Ramos (cell line): ENCODE measurements at regions not wholly inside any gene's neighbourhood (a gene's known extent, or its start where the extent isn't known, plus 50 kb on each side); places are given as distances from the start of the nearest gene placed in this dataset.
"Not testable (repeated sequence)": the region's sequence is repeated elsewhere in the genome, so short reads cannot be mapped to it uniquely, and the experiment has no call there.

Experiments
- in situ Hi-C: fragments of 300-500 bp; cut with MboI; formaldehyde crosslinking; loops from one replicate; pipeline ENCODE4 v1.14.3; 2022; ENCODE audit warnings: low sequenced_read_pairs; ENCODE audit not compliant: unreplicated experiment

DNA sequence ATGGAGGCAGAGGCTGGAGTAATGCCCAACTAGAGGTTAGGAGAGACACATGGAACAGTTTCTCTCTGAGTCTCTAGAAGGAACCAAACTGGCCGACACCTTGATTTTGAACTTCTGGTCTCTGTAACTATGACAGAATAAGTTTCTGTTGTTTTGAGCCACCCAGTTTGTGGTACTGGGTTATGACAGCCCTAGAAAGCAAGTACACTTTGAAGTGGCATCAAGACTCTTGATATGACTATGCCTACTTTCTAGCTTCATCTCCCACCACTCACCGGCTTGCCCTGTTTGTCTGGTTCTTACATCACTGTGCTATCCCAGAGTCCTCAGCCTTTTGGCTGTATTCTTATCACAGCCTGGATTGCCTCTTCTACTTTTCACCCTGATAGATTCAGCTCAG is 230.3 kb upstream of the USP24 start:
- in situ Hi-C loops, result no loop called here

GRCh38 chr1:55444667-55445066 is 229.5 kb upstream of the USP24 start:
- in situ Hi-C loops, result no loop called here

DNA sequence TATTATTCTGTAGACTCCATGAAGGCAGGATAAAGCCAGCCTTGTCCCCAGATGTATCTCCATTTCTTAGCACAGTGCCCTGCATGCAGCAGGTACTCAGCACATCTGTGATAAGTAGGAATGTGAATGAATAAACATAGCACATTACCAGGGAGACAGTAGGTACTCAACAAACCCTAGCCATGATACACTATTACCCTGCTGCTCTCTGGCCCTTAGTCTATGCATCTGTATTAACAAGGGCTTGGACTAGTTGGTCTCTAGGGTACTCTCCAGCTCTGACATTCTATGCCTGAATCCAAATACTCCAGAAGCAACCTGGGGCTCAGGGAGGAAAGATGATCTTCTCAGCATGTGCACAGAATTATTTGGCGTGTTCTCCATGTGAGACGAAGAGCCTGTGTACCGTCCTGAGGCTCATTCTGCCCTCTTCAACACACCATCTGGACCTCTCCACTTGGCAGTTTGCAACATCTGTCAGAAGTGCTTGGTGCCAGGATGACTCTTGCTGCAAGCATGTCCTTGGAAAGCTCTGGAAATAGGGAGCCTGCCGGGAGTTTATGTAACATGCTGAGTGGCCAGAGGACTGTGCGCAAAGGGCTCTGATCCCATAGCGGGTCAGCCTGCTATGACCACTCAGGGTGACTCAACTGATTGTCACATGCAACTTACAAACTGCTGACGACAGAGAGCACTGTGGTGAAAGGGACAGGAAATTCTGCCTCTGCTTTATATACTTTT is 228.2 kb upstream of the USP24 start:
- in situ Hi-C loops, result no loop called here

- in situ Hi-C loops, result no loop called here
Measured at GRCh38 chr1:55441489-55441888, 226.3 kb upstream of the USP24 start.

DNA sequence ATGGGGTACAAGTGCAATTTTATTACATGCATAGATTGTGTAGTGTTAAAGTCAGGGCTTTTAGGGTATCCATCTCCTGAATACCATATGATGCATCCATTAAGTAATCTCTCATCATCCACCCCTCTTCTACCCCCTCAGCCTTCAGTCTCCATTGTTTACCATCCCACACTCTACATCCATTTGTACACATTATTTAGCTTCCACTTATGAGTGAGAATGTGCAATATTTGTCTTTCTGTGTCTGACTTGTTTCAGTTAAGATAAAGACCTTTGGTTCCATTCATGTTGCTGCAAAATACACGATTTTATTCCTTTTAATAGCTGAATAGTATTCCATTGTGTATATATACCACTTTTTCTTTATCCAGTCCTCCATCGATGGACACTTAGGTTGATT is 222.5 kb upstream of the USP24 start:
- in situ Hi-C loops, result no loop called here

DNA sequence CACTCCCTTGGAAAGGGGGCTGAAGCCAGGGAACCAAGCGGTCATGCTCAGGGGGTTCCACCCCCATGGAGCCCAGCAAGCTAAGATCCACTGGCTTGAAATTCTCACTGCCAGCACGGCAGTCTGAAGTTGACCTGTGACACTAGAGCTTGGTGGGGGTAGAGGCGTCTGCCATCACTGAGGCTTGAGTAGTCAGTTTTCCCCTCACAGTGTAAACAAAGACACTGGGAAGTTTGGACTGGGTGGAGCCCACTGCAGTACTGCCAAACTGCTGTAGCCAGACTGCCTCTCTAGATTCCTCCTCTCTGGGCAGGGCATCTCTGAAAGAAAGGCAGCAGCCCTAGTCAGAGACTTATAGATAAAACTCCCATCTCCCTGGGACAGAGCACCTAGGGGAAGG is 215.6 kb upstream of the USP24 start:
- in situ Hi-C loops, result not testable (repeated sequence)

GRCh38 chr1:55430206-55430605 is 215.0 kb upstream of the USP24 start:
- in situ Hi-C loops, result not testable (repeated sequence)

DNA sequence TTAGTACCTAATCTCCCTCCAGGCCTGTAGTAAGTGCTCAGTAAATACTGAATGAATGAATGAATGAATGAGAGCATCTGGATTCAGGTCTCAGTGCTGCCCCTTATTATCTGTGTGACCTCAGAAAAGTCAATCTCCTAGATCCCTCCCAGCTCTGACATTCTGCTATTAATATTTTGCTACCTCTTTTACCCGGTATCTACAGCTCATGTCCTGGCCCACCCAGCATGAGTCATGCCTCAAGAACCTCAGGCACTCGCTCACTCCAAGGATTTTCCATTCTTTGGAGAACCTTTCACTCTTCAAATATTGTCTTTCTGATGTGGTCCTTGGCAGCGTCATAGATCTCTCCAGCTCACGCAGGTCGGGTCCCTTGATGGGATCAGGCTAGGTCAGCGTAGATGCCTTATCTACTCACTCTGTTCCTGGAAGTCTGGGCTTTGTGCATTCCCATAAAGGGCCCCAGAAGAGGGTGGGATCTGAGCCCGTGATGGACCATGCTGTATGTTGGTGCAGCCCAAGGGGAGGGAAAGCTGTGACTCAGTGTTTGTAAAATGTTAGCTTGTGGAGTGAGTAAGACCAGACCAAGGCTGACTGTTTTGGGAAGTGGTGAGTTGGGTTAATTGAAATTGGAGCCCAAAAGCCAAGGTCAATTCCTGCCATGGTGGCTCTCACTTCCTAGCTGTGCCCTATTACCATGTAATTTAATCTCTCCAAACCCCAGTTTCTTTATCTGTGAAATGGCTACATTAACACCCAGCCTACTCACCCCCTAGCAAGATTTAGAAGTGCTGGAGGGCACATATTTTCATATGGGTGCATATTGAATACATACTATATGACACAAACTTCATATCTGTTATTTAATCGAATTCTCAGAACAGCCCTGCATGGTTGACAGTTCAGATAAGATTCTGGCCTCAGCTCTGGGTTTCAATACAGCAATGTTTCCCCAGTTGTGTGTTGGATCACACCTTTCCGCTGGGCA is 214.1 kb upstream of the USP24 start:
- in situ Hi-C loops, result no loop called here

GRCh38 chr1:55428231-55428630 is 213.1 kb upstream of the USP24 start:
- in situ Hi-C loops, result no loop called here

GRCh38 chr1:55427606-55428005 is 212.4 kb upstream of the USP24 start:
- in situ Hi-C loops, result no loop called here

- in situ Hi-C loops, result no loop called here
Measured at GRCh38 chr1:55426619-55427018, 211.5 kb upstream of the USP24 start.

DNA sequence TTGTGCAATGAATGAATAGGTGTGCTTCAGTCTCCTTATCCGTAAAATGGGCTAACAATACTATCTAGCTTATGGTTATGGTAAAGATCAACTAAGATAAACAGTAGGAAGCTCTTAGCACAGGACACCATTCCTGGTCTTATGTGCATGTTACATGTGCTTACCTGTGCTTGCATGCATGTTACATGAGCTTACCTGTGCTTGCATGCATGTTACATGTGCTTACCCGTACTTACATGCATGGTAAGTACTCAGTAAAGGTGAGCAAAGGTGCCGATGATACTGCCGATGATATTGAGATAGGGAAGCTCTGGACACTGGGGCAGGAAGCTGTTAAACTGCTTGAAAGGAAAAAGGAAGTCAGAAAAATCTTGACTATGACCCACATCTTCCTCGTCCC is 211.0 kb upstream of the USP24 start:
- in situ Hi-C loops, result no loop called here

GRCh38 chr1:55425310-55425930 is 210.3 kb upstream of the USP24 start:
- in situ Hi-C loops, result no loop called here

DNA sequence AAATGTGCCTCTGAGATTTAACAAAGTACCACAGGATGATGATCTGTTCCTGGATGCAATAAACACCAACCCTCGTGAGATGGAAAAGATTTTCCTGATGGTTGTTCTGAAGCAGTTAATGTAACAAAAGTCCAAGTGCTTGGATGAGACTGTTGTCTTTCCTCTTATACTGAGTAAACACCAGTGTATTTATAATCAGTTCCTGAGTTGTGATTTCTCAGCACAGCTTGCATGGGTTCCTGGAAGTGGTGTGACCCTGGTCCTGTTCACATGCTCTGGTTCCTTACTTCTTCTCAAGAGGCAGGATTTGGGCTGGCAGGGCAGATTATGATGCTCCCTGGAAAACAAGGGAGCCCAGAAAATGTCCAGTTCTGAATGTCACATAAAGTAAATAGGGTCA is 208.2 kb upstream of the USP24 start:
- in situ Hi-C loops, result no loop called here

DNA sequence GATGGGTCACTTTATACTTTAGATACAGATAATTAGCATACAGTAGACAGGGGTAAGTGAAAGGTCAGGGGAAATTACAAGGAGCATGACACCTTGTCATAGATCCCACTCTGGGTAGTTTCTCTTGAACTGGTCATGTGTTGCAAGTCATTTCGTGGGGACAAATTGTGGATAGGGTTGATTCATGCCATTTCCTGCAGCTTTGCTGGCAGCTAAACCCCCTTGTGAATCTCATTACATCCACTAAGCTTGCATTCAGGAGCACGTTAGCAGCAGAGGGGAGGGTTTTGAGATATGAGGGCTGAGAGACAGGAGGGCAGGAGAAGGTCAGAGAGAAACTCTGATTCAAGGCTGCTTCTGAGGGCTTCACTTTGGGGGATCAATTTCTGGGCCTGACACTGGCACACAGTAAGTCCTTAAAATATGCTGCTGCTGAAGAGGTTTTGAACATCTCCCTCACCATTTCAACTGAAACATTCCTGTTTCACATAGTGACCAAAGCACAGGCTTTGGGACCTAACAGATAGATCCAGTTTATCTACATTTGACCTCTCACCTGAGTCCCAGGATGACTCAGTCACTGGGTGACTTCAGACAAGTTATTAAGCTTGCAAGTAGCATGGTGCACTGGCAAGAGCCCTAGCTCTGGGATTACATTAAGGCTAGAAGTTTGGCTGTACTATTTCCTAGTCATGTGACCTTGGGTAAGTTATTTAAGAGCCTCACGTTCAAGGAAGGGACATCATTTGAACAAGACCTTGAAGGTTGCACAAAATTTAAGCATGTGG is 206.0 kb upstream of the USP24 start:
- in situ Hi-C loops, result no loop called here

- in situ Hi-C loops, result no loop called here
Measured at GRCh38 chr1:55420026-55420425, 204.9 kb upstream of the USP24 start.

- in situ Hi-C loops, result no loop called here
Measured at GRCh38 chr1:55418208-55419000, 203.2 kb upstream of the USP24 start.

- in situ Hi-C loops, result no loop called here
Measured at GRCh38 chr1:55416164-55416842, 201.1 kb upstream of the USP24 start.

DNA sequence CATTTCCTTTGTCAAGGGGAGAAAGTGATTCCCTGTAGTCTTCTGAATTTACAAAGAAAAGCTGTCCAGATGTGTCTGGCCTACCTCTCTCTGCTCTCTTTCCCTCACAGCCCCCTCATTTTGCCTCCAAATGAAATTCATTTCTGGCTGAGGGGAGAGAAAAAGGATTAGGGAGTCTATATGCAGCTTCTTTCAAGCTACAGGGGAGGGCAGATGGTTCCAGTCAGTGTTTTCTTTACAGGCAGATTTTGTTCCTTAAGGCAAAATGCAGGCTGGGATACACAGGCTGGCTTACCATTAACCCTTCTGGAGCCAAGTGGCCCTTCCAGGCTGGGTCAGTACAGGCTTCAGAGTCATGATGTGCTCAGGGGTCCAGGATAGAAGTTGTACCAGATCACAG is 198.1 kb upstream of the USP24 start:
- in situ Hi-C loops, result no loop called here
